HG03066 (cell line): ENCODE measurements at regions not wholly inside any gene's neighbourhood (a gene's known extent, or its start where the extent isn't known, plus 50 kb on each side); places are given as distances from the start of the nearest gene placed in this dataset.
"Not testable (repeated sequence)": the region's sequence is repeated elsewhere in the genome, so short reads cannot be mapped to it uniquely, and the experiment has no call there.

Source experiments
- ATAC-seq: cut with Tn5 transposase; IDR thresholded peaks from one replicate; pipeline ENCODE4 v1.9.1; 2021; ENCODE audit warnings: low read depth; ENCODE audit not compliant: unreplicated experiment

DNA sequence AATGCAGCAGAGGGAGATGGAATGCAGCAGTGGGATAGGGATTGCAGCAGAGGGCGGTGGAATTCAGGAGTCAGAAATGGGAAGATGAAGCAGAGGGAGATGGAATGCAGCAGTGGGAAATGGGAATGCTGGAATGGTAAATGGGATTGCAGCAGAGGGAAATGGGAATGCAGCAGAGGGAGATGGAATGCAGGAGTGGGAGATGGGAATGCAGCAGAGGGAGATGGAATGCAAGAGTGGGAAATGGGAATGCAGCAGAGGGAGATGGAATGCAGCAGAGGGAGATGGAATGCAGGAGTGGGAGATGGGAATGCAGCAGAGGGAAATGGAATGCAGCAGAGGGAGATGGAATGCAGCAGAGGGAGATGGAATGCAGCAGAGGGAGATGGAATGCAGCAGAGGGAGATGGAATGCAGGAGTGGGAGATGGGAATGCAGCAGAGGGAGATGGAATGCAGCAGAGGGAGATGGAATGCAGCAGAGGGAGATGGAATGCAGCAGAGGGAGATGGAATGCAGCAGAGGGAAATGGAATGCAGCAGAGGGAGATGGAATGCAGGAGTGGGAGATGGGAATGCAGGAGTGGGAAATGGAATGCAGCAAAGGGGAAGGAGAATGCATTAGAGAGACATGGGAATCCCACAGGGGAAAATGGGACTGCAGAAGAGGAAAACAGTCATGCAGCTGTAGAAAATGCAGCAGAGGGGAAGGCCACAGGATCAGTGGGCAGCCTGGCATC is 329.8 kb downstream of the EMP1 start:
- ATAC-seq, result not testable (repeated sequence)

GRCh38 chr12:13523536-13524307 is 327.2 kb downstream of the EMP1 start:
- no peak for ATAC-seq

DNA sequence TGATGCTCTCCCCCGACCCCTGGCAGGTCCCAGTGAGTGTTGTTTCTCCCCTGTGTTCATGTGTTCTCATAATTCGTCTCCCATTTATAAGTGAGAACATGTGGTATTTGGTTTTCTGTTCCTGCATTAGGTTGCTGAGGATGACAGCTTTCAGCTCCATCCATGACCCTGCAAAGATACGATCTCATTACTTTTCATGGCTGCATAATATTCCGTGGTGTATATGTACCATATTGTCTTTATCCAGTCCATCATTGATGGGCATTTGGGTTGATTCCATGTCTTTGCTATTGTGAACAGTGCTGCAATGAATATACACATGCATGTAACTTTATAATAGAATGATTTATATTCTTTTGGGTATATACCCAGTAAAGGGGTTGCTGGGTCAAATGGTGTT is 321.5 kb downstream of the EMP1 start:
- ATAC-seq, result not testable (repeated sequence)

DNA sequence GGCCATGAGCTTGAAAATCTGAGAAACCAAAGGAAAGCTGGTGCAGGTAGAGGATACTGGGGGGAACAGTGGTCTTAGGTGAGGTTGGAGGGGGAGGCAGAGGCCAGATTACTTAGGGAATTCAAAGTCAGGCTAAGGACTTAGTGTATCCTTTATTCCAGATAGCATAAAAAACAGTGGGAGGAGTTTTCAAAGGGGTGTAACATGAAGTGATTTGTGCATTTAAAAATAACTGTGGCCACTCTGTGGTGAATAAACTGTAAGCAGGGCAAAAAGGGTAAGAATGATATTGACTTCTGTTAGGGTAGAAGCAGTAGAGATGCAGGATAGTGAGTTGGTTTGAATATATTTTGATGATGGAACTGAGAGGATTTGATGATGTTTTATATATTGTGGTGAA is 313.2 kb downstream of the EMP1 start:
- ATAC-seq, result no peak

DNA sequence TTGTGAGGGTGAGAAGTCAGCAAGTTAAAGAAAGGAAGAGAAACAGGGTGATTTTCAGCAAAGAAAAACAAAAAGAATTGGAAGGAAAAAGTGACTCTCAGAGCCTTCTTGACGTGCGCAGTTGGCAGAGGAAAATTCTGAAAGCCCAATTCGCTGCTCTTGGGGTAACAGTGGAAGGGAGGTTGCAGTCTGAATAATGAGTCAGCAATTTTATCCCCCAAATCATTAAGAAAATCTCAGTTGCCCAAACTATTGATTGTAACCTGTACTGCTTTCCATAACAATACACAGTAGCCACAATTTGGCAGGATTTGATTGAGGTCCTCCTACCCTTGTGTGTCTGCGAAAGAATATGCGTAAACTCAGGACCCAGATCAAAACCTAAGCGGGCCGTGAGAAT is 309.1 kb downstream of the EMP1 start:
- no peak for ATAC-seq

GRCh38 chr12:13505224-13505623 is 308.7 kb downstream of the EMP1 start:
- ATAC-seq, result no peak

DNA sequence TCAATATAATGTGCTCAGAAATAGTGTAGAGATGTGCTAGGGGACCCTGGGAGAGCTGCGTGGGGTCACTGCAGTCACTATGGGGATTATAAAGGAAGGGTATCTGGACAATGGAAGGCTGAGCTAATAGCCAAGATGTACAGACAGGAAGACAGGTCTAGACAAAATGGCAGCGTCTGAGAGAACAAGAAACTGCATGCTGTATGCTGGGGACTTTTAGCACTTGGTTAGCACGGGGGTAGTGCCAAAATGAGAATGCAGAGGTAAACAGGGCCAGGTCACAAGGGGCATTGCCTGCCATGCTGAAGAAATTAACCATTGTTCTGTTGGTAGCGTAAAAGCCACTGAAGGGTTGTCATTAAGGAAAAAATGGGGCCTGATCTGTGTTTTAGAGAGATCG is 308.2 kb downstream of the EMP1 start:
- no peak for ATAC-seq

DNA sequence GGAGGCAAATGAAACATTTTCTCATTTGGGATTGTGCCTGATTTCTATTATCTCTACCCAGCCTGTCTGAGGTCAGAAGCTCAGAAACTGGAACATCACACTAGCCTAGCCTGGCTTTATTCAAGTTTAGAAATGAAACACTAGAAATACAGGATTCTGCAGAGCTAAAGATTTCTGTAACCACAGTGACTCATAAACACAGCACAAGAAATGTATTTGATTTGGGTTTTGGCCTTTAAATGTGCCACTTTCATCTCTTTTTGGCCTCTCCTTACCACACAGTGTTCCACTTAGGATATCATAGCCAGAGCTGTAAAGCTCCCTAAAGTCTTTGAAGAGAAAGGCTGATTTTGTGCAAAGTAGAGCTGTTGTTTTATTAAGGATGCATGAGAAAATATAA is 307.5 kb downstream of the EMP1 start:
- no peak for ATAC-seq

GRCh38 chr12:13503094-13503835 is 306.7 kb downstream of the EMP1 start:
- ATAC-seq, result no peak

DNA sequence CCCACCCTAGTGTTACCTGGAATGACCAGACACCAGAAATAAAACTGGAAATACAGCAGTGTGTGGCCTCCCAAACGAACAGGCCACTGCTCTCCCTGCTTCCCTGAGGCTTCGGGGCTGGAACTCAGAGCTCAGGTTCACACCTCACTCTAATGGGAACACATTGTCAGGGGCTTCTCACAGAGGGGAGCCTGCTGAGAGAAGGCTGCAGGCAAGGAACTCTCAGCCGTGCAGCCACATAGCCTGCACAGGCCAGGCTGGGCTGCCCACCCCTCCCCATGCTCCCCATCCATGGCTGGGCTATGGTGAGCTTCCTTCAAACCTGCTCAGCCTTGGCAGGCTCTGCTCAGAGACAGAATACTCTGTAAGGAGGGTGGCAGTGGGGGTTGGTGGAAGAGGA is 302.5 kb downstream of the EMP1 start:
- no peak for ATAC-seq

GRCh38 chr12:13496111-13496510 is 299.6 kb downstream of the EMP1 start:
- no peak for ATAC-seq

DNA sequence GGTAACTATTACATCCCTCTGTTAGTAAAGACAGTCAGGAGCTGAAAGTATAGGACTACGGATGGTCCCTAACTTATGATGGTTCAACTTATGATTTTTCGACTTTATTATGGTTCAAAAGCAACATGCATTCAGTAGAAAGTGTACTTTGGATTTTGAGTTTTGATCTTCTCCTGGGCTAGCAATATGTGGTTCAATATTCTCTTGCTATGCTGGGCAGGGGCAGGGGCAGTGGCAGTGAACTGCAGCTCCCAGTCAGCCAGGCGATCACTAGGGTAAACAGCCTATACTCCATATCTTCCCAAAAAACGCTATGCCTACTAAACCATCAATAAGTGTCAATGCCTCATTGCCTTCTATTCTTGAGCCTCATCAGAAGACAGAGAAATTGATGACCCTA is 292.7 kb downstream of the EMP1 start:
- ATAC-seq, result no peak

DNA sequence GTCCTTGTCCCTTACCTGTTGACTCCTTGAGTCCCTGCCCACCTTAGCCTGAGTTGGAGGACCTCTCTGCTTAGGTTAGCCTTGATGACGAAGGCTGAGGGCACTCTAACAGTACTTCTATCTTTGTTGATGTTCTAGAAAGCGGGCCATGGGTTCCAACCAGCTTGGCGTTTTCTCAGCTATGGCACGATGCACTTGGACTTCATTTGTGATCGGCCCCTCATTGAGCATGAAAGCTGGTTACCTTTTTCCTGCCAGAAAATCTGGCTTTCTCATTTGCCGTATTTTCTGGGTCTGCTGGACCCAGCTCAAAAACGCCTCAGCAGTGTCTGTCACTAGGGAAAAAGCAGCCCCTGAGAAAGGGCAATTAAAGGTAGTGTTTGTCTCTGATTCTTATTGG is 290.8 kb downstream of the EMP1 start:
- no peak for ATAC-seq

- ATAC-seq, result no peak
These were observed 290.3 kb downstream of the EMP1 start for GRCh38 chr12:13486794-13487193.

- no peak for ATAC-seq
These were observed 282.2 kb downstream of the EMP1 start for GRCh38 chr12:13478650-13479181.

- ATAC-seq, result no peak
These were observed 277.9 kb downstream of the EMP1 start for GRCh38 chr12:13474381-13474780.

- ATAC-seq, result peak; percentile 98
These were observed 276.2 kb downstream of the EMP1 start for GRCh38 chr12:13472690-13473089.

GRCh38 chr12:13471471-13471870 is 274.9 kb downstream of the EMP1 start:
- no peak for ATAC-seq

- ATAC-seq, result no peak
These were observed 269.1 kb downstream of the EMP1 start for GRCh38 chr12:13465635-13466034.

DNA sequence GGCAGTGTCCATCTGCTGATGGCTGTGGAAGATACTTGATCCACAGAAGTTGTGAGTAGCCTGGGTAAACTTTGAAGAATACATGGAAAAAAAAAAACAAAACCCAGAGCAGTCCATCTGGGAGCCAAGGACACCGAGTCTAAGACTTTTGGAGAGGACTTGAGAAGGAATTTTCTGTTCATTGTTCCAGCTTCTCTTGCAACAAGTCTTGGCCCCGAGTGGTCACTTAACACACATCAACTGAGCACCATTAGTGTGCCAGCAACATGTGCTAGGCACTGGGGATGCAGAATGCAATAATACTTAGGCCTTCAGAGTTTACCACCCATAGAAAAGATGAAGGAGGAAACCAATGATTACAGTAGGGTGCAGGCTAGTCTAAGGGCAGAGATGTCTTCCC is 266.7 kb downstream of the EMP1 start:
- no peak for ATAC-seq

- ATAC-seq, result no peak
These were observed 265.9 kb downstream of the EMP1 start for GRCh38 chr12:13462450-13462849.
